ENCODE measurements at regions not wholly inside any gene's neighbourhood (a gene's known extent, or its start where the extent isn't known, plus 50 kb on each side); places are given as distances from the start of the nearest gene placed in this dataset.
"Not testable (repeated sequence)": the region's sequence is repeated elsewhere in the genome, so short reads cannot be mapped to it uniquely, and the experiment has no call there.

DNA sequence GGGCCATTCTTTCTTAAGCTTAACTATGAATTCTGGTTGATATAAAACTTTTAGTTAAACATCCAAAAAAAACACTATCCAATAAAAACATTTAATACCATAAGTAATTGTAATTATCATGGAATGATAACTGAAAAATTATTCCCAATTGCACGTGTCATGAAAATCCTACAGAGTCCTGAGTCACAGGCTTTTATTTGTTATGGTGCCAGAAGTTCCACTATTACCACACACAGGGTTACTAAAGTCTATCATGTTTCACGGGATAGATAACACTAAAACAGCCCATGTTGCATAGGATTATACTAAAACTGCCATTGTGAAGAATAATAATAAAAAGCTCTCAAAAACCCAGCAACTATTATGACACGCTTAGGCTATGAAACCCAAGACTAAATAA is 1381.8 kb downstream of the EFNA5 start:
- DNase-seq: no peak

DNA sequence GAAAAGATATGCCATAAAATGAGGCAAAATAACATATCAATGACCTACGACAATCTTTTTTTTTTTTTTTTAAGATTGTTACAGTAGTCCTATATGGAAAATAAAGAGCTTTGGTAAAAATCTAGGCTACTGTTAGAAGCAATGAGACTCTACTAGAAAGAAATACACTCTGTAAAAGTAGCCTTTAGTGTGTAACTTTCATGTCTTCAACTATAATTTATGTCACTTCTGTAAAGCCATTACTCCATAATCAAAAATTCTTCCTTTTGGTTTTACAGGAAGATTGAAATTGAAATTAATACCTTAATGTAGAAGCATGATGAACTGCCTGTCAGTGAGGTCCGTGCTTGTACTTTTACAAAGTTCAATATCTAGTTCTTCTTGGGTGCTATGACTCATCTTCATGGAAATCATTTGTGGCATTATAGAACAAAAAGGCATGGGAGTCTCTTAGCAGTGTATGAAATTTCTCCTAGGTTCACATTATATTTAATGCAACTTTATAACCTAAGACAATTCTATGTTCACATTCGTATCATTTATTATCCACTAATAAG is 1393.1 kb downstream of the EFNA5 start:
- DNase-seq: no peak

DNA sequence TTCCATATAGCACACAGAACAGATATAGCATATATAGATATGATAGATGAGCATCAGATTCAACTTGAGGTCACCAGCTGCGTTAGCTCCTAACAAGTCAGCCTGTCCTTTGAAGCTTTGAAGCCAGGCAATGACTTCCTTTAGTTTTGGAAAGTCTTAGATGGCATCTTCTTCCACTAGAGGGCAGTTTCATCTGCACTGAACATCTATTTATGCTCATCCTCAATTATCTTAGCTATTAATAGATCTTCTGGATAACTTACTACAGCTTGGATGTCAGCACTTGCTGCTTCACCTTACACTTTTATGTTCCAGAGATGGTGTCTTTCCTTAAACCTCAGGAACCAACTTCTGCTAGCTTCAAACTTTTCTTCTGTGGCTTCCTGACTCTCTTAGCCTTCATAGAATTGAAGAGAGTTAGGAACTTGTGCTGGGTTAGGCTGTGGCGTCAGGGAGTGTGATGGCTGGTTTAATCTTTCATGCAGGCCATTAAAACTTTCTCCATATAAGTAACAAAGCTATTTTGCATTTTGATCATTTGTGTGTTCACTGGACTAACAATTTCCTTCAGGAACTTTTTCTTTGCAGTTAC is 1401.4 kb downstream of the EFNA5 start:
- no peak for DNase-seq

DNA sequence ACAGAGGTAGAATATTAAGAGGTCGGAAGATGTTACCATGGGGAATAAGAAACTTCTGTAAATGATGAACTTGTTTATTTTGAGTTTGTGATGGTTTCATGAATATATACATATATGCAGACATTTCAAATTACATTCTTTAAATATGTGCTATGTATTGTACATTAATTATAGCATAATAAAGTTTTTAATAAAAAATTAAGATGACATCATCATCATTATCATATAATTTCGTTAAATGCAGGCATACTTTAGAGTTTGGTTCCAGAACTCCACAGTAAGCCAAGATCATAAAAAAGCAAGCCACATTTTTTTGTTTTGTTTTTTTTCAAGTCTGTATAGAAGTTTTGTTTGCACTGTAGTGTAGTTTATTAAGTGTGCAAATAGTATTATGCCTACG is 1403.5 kb downstream of the EFNA5 start:
- no peak for DNase-seq

DNA sequence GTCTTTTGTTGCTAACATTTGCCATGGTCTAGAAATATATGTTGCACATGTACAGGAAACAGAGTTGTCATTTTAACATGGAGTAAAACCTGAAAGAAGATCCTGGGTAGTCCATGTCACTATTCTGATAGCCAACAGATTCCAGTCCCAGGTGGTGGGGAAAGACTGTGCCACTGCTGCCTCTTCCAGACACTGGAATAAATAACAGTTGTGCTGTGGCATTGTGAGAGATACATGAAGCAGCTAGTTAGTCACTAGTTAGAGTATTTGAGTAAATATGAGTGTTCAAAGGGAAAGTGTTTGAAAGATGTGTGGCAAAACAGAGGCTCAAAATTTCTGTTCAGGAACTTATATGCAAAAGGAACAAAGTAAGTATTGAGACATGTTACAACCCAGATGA is 1408.3 kb downstream of the EFNA5 start:
- no peak for DNase-seq

DNA sequence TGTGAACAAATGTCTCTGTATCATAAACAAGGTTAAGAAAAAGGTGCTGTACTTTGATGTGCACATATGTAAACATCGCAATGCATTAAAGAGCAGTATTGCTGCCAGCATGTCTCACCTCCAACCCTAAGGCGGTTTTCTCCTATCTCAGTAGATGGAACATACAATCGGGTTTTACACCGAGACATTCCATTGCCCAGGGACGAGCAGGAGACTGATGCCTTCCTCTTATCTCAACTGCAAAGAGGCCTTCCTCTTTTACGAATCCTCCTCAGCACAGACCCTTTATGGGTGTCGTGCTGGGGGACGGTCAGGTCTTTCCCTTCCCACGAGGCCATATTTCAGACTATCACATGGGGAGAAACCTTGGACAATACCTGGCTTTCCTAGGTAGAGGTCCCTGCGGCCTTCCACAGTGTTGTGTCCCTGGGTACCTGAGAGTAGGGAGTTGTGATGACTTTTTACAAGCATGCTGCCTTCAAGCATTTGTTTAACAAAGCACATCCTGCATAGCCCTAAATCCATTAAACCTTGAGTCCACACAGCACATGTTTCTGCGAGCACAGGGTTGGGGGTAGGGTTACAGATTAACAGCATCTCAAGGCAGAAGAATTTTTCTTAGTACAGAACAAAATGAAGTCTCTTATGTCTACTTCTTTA is 1411.2 kb downstream of the EFNA5 start:
- DNase-seq: not testable (repeated sequence)

DNA sequence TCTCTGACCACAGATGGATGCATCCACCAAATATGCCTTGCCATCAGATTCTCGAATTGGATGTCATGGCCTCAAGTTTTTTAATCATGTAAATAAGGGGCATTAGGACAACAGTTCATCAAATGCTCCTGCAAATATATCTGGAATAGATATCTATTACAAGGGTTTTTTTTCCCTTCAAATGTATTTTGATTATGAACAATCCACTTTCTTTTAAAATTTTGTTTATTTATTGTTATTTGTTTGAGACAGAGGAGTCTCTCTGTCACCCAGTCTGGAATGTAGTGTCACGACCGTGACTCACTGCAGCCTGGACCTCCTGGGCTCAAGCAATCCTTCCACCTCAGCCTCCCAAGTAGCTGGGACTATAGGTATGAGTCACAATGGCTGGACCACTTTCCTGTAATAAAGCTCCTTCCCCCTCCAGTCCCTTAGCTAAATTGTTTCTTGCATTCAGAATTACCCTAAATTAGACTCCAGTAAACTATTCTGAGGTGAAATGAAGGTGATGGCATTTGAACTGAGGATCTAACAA is 1412.1 kb downstream of the EFNA5 start:
- DNase-seq: no peak

DNA sequence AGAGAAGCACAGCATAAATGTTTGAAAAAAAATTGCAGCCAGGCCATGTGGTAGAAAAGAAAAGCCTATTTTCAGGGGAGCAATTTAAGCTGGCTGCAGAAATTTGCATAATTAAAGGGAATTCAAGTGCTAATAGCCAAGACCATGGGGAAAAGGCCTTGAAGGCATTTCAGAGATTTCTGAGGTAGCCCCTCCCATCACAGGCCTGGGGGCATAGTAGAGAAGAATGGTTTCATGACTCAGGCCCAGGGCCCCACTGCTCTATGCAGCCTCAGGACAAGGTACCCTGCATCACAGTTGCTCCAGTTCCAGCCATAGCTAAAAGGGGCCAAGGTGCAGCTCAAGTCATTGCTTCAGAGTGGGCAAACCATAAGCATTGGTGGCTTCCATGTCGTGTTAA is 1416.0 kb downstream of the EFNA5 start:
- DNase-seq: no peak

DNA sequence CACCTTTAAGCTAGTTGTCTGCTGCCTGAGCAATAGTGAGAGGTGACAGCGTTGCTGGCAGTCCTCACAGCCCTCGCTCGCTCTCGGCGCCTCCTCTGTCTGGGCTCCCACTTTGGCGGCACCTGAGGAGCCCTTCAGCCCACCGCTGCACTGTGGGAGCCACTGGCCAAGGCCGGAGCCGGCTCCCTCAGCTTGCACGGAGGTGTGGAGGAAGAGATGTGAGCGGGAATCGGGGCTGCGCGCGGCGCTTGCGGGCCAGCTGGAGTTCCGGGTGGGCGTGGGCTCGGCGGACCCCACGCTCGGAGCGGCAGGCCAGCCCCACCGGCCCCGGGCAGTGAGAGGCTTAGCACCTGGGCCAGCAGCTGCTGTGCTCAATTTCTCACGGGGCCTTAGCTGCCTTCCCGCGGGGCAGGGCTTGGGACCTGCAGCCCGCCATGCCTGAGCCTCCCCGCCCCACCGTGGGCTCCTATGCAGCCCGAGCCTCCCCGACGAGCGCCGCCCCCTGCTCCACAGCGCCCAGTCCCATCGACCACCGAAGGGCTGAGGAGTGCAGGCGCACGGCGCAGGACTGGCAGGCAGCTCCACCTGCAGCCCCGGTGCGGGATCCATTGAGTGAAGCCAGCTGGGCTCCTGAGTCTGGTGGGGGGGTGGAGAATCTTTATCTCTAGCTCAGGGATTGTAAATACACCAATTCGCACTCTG is 1424.5 kb downstream of the EFNA5 start:
- not testable (repeated sequence) for DNase-seq

DNA sequence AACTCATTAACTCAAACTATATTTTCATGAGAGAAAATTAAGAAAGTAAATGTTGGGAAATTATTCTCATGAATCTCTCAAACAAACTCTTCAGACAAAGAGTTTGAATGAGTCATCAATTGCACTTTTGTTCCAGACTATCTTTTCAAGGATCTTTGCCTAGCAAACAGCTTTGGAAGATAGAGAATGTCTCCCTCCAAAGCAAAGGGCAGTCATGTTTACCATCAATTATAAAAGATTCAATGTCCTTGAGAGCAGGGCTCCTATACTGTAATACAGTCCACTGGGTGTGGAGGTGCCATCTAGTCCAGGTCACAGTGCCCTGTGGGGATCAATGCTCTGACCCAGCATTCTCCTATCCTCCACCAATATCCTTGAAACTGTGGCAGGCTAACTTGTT is 1429.3 kb downstream of the EFNA5 start:
- DNase-seq: no peak

DNA sequence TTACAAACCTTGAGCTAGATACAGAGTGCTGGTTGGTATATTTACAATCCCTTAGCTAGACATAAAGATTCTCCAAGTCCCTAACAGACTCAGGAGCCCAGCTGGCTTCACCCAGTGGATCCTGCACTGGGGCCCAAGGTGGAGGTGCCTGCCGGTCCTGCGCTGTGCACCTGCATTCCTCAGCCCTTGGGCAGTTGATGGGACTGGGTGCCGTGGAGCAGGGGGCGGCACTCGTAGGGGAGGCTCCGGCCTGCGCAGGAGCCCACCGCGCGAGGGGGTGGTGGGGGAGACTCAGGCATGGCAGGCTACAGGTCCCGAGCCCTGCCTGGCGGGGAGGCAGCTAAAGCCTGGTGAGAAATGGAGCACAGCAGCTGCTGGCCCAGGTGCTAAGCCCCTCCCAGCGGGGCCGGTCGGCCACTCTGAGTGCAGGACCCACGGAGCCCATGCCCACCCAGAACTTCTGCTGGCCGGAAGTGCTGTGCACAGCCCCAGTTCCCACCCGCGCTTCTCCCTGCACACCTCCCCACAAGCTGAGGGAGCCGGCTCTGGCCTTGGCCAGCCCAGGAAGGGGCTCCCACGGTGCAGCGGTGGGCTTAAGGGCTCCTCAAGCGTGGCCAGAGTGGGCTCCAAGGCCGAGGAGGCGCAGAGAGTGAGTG is 1464.7 kb downstream of the EFNA5 start:
- DNase-seq: no peak

DNA sequence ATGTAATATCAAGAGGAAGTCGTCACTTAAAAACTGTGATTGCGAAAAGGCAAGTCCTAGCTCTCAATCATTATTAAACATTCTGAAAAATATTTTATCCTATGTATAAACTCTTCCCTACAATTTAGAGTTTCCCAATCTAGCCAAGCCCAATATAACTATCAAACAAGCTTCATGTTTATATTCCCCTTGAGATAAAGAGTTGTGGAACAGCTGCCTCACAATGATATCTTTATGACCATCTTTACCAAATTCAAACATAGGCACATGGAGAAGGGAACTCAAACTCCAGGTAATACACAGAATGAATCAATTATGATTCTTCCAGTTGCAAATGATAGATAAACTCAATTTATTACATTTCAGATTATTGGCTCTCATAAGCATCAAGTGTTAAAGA is 1468.7 kb downstream of the EFNA5 start:
- no peak for DNase-seq

DNA sequence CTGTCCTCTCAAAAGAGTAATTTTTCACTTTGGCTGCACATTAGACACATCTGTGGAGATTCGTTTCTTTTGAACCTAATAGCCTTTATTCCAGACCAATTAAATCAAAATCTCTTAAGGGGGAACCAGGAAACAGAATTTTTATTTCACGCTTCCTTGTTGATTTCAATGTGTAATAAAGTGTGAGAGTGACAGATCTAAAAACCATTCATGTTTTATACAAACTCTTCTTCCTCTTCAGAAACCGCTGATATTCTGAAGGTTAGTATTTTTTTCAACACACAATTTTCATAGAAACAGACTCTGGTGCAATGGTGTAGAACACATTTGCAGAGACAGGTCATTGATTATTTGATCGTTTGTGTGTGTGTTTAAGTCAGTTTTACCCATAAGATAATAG is 1469.8 kb downstream of the EFNA5 start:
- DNase-seq: no peak

DNA sequence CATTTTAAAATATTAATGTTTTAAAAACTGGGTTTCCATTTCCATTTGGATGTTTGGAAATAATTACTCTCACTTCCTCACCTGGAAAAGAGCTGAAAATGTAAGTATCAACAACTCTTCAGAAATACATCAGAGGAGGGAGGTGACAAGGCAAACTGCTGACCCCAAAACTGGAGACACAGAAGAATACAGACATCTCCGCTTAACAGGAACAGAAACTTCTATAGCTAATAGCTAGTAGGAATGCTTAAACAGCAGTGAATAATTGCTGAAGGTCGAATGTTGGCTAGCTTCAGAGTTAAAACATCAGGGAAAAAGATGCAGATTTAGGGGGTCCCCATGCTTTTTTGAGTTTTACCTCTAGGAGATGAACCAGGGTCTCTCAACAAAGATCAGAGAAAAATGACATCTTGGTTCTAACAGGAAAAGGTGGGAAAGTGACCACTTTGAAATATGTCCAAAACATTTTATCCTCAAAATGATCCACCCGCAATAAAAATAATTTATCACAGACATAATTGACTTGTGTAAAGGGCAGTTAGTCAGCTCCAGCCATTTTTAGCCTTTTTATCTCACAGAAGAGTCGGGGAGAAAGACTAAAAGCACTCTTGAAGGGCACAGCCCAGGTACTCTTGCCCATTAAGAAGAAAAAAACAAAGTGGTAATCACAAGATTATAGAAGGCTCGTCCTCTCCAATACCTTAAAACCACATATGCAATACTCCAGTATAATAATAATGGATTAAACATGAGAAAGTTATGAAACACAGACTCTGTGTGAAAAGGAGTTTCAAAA is 1474.9 kb downstream of the EFNA5 start:
- no peak for DNase-seq

DNA sequence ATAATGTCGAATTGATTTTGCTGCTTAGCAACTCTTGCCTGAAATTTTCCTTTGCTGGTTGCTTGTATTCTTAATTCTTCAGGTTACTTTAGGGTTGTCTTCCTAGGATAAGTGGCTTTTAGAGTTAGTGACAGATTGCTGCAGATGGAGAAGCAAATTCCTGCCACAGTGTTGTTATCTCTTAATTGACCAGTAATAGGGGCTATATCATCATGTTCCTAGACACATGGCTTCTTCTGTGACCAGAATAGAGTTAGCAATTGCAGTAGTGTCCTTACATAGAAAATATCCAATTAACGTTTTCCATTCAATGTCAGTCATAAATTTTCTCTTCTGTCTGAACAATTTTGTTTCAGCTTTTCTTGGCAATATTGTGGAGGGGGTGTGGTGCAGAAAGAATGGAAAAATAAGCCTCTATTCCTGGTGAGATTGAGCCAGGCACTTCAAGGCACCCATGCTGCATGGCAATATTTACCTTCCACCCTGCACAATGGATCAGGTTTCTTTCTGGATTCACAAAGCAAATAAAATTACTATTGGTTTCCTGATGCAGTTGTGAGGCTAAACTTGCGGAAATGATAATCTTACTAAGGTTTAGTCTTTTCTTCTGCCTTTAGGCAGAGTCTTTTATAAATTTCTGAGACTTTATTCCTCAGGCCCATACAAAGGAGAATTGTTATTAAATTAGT is 1481.5 kb downstream of the EFNA5 start:
- DNase-seq: no peak

DNA sequence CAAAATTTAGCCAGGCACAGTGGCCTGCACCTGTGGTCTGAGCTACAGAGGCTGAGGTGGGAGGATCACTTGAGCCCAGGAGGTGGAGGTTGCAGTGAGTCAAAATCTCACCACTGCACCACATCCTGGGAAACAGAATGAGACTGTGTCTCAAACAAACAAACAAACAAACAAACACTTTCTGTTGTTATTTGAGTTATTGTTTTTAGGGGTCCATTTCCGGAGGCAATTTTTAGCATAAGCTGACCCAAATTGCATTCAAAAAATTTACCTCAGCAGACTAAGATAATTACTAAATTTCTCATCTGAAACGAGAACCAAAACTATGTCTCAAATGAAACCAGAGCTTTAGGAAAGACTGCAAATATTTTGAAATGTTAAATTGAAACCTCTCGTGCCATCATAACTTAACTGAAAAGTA is 1485.1 kb downstream of the EFNA5 start:
- no peak for DNase-seq

DNA sequence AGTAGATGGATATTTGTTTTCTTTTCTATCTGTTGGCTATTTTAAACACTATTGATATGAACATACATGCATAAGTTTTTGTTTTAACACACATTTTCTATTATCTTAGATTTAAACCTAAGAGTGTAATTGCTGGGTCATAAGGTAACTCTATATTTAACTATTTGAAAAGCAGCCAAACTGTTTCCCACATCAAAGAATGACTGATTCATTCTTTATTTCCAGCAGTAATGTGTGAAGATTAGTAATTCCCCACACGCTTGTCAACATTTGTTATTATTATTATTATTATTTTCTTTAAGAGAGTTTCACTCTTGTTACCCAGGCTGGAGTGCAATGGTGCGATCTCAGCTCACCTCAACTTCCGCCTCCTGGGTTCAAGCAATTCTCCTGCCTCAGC is 1495.8 kb downstream of the EFNA5 start:
- DNase-seq: no peak

DNA sequence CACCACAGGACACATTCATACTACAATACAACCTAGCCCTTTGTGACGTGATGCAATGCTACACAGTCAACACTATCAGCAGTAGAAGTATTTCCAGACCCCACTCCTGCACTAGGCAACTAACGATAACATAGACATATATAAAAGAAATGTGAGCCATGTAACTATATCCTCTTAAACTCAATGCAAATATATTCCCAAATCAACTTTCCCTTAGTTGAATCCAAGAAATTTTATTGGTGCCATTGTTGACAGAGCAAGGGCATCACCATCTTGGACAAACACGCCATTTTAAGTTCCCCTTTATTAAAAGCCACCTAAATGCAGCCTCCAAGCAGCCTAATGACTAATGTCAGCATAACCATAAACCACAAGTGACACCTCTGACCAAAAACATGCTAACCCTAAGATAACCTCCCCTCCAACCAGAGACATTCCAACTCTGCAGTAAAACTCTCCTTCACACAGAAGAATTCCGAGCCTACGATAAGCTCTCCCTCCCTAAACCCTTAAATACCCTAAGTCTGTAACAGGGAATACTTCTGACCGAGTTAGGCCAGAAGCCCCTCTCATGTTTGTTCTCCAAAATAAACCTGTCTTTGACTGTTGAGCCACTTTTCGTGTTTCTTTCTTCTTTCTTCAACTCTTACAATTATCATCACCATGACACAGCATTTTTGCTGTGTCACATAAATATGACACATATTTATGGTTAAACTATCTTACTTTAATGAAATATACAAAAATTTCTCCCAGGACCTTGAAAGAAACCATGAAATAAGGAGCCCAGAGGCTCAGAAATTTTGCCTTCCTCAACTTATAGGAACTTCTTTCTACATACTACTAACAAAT is 1497.8 kb downstream of the EFNA5 start:
- no peak for DNase-seq

DNA sequence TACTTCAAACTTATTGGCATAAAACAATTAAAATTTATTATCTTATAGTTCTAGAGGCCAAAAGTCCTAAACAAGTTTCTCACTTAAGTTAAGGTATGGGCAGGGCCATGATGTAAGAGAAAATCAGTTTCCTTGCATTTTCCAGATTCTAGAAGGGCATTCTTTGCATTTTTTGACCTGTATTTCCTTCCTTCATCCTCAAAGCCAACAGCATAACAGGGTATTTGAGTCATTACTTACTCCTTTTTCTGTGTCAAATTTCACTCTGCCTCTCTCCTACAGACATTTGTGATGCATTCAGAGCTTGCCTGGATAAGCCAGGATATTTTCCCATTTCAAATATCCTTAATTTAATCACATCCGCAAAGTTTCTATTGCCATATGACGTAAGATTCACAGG is 1499.0 kb downstream of the EFNA5 start:
- no peak for DNase-seq

DNA sequence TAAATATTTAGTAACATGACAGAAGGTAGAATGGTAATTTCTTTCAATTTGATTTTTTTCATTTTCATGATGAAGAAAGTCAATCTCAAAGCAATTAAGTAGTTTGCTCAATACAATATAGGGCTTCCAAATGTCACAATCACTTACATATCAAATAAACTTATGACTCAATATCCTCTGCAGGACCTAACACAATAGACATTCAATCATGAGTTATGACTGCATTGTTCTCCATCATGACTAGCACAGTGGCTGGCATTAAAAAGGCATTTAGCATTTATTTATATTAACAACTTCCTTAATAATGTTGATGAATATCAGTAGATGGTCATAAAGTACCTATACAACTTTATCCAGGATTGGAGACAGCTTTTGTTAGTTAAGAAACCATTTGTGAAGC is 1499.6 kb downstream of the EFNA5 start:
- no peak for DNase-seq

DNA sequence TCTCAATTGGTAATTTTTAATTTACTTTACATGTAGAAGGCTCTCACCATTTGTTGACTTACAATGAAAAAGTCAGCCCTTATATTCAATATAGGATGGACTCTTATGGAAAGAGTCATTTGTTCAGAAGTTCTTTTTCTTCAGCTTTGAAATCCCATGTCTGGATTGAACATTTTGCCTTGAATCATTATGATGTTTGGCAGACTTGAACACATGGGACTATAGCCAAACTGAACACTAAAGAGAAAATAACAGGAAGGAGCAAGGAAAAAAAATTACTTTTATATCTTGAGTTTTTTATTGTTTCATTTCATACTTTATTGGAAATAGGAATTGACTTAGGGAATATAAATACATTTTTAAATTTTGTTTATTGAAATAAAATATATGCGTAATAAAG is 1503.0 kb downstream of the EFNA5 start:
- DNase-seq: no peak

Data from activated CD8-positive, alpha-beta memory T cell treated with anti-CD3 and anti-CD28 coated beads, Interleukin-2, amount 50 U/mL, for 48 hours (primary cell).